ENCODE measurements at regions not wholly inside any gene's neighbourhood (a gene's known extent, or its start where the extent isn't known, plus 50 kb on each side); places are given as distances from the start of the nearest gene placed in this dataset.

- no peak for TF ChIP-seq CTCF (conservative IDR thresholded peaks at IDR 0.05)
- no peak overlapping the region for H3K27ac ChIP-seq
Measured at GRCh38 chr7:85644272-85644671, 457.4 kb upstream of the SEMA3D start.

GRCh38 chr7:85641331-85641730 is 454.5 kb upstream of the SEMA3D start:
- no peak overlapping the region for H3K27ac ChIP-seq
- no peak for TF ChIP-seq CTCF (conservative IDR thresholded peaks at IDR 0.05)

GRCh38 chr7:85638394-85638793 is 451.5 kb upstream of the SEMA3D start:
- no peak overlapping the region for H3K27ac ChIP-seq
- no peak for TF ChIP-seq CTCF (conservative IDR thresholded peaks at IDR 0.05)

- no peak for TF ChIP-seq CTCF (conservative IDR thresholded peaks at IDR 0.05)
- no peak overlapping the region for H3K27ac ChIP-seq
Measured at GRCh38 chr7:85634951-85635350, 448.1 kb upstream of the SEMA3D start.

GRCh38 chr7:85630904-85631600 is 444.2 kb upstream of the SEMA3D start:
- no peak for TF ChIP-seq CTCF (conservative IDR thresholded peaks at IDR 0.05)
- no peak overlapping the region for H3K27ac ChIP-seq

GRCh38 chr7:85627791-85628586 is 441.1 kb upstream of the SEMA3D start:
- no peak overlapping the region for H3K27ac ChIP-seq
- TF ChIP-seq CTCF (conservative IDR thresholded peaks at IDR 0.05): no peak

GRCh38 chr7:85622059-85622458 is 435.2 kb upstream of the SEMA3D start:
- TF ChIP-seq CTCF (conservative IDR thresholded peaks at IDR 0.05): no peak

More at GRCh38 chr7:85622059-85622458, 435.2 kb upstream of the SEMA3D start:
- H3K27ac ChIP-seq: no peak overlapping the region
